Fibroblast of skin of abdomen (primary cell): ENCODE measurements at regions not wholly inside any gene's neighbourhood (a gene's known extent, or its start where the extent isn't known, plus 50 kb on each side); places are given as distances from the start of the nearest gene placed in this dataset.
A peak's percentile ranks its signal among the peaks of the same experiment; 100 is the strongest.

Experiments
- DNase-seq: peaks from one replicate; pipeline ENCODE4 v3.0.0-alpha.2; 2013

DNA sequence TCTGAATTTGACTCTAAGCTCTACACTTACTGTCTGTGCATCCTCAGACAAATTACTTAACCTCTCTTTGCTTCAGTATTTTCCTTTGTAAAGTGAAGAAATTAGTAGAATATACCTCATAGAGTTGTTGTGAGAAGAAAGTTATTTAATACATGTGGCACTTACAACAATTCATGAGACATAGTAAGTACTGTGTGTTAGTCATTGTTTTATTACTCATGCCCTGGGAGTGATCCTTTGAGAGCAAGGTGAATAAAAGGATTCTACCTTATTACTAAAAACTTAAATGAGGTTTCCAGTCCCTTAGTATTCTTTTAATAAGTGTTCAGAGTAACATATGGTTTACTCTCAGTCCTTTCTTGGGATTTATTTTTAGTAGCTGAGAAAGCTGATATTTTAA lies 233.6 kb upstream of the MAP3K7 start:
- no peak for DNase-seq

DNA sequence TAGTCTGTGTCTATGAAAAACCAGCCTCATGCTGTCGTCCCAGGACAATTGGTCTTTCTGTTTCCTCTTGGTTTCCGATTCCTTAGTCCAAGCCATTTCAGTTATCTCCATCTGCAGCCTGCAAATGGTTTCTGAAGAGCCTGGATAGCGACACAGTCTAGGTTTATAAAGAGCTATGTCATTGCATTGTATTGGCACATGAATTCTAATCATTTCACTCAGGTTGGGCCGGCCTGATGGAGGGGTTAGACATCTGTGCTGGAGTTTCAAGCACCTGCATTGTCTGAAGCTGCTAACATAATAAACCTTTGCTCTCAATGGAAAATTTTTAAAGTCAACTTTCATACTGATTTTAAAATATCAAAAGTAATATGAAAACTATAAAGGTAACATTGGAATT lies 232.6 kb upstream of the MAP3K7 start:
- DNase-seq, result no peak

DNA sequence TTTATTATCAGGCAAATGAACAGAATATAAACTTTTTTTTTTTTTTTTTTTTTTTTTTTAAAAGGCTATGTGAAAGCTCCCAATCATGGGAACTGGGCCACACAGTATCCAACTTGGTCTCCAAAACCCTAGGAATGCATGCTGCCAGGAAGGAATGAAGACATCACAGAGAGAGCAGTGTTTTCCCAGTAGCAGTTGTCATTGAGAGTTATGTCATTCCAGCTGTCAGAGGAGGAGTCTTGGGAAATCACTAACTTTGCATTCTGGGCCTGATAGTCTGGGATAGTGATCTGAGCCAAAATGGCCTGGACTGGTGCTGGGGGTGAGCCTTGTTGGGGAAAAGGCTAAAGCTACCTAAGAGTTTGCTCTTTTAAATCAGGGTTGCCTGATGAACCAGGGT lies 231.3 kb upstream of the MAP3K7 start:
- DNase-seq, result peak; percentile 1

DNA sequence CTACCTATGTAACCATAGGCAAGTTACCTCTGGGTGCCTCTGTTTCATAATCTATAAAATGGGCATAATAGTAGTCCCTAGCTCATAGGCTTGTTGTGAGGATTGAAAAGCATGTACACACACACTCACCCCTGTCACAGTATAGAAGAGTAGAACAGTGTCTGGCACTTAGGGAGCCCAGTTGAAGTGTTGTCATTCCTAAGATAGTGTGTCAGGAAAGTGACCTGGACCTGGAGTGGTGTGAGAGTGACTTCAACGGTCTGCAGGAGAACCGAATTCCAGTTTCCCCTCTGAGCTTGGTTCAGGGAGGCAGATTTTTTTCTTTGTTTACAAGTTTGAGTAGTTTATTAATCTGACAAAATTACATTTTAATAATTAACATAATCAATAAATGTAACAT lies 229.9 kb upstream of the MAP3K7 start:
- no peak for DNase-seq

DNA sequence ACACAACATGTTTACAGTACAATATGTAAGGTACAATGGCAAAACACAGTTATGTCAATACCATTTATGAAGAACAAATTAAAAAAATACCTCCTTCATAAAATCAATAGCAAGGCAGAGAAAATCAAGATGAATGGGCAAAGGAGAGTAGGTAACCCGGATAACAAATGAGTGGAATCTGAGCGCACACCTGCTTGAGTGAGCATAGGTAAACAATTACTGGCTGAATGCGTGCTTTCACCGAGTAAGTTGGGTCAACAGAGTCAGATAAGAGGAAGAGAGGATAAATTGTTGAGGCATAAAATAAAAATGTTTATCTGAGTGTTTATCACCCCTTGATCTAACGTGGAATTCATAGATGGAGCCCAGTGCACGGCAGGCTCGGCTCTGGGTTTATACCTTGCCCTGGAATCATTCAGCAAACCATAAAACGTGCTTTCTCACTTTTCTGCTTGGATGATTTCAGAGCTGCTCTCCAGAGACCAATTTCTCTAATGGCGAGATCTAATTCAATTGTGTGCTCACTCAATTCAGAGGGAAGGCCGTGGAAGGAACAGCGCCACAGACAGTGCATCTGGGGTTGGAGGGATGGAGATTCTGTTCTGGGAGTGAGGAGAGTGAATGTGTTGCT lies 224.8 kb upstream of the MAP3K7 start:
- DNase-seq, result no peak

DNA sequence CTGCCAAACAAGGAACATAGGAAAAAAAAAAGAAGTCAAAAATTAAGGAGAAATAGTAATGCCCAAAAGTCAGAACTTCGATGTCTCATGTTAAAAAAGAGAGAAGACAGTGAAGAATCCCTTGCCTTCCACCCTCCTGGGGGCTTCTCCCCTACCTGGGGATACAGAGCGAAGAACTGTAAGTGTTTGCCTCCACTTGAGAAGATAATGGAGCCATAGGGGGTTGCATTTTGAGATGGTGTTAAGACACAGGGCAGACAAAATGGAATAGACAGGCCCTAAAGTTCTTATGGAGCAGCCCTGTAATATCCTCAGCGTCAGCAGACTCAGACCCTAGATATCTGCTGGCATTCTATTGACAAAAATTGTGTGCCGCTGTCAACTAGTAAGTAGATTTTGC lies 222.2 kb upstream of the MAP3K7 start:
- DNase-seq, result no peak

DNA sequence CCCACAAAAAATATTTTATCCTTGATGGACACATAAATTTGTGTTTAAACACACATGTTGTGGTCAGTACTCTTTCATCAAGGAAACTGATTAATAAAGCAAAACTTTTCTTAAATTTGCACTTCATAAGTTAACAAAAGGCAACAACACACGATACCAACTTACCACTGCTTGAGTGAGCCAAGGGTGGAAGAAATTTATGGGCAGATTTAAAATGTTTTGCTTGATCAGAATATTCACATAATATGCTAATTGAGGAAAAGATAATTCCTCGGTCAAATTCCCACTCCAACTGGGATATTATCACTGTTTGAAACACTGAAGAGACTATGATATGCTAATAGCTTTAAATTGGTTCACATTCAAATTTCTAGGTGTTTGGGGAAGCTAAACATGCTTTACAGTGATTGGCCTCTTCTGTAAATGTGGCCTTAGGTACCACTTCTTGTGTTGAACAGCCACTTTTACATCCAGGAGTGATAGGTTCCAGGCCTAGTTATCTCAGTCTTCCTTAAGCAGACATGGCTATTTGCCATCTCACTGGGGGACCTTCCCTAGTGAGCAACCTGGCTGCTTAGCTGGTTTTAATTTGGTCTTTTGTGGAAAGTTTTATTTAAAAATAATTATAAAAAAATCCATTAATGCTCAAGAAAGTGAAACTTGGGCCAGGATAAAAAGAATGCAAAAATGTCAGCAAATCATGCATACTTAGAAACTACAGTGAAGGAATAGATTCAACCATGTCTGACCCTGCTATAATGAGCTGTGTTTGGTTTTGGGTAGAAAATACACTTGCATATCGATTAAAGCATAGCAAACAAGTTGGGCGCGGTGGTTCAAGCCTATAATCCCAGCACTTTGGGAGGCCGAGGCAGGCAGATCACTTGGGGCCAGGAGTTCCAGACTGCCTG lies 221.2 kb upstream of the MAP3K7 start:
- no peak for DNase-seq

DNA sequence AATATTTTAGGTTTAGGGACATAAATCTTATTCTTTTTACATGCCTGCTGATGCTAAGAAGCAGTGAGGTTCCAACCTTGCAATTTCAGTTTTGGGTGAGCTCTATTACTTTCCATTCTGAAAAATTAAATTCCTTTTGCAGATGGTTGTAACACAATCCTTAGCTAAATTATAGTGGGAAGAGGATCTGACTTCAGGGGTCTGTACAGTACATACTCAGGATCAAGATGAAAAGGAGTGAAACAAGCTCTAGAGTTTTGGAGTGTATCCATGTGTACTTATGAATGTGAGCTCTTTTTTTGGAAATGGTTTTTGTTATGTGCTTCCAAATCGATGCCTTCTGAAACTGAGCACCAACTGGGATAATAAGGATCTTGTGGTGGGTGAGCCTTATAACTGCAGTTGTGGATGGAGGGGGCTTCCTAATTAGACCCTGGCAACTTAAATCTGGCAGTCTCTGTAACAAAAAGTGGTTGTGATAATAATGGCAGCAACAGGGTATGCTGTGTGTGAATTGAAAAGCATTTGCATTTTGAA lies 218.8 kb upstream of the MAP3K7 start:
- no peak for DNase-seq

DNA sequence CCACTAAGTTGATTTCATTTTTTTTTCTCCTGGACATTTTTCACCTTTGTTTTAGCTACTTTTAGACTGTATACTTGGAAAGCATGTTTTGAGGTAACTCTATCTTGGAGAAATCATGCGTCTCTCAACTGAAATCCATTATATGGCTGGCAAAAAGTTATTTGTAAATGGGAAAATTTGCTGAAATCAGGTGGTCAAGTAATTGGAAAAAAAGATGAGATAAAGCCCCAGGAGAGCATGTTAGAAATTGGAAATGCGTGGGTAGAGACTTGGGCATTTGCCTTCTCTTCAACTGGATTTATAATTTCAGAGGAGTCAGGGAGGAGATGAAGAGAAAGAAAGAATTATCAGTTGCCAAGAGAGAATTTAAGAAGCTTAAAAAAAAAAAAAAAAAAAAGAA lies 217.1 kb upstream of the MAP3K7 start:
- no peak for DNase-seq

DNA sequence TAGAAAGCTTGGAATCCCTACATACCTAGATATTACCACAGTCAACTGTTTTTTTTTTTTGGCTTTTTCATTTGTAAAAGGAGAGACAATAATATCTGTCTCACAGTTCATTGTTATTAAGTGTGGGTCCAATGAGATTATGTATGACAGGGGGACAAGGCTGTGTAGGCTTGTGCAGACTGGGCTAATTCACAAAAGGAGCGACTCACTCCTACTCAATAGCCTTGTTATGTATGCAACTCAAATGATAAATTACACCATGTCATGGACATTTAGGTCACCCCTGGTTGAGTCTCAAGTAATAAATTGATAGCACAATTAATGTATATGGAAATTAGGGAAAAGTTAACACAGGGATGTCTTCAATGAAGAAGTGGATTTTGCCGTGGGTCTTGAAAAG lies 208.2 kb upstream of the MAP3K7 start:
- no peak for DNase-seq

DNA sequence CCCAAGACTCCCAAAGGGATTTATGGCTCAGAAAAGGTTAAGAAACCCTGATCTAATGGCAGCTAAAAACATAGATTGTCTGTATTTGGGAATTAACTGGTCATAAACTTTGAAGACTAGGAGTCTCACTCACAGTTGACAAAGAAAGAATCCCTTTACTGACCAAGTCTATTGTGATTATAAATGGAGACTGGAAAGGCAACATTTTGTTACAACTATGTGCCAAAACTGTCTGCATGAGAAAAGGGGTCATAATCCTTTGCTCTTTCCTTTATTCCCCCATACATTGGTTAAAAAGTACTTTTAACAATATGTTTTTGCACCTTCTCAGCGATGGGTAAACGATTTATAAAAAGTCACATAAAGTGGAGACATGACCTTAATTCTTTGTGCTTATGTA lies 206.9 kb upstream of the MAP3K7 start:
- DNase-seq, result no peak

DNA sequence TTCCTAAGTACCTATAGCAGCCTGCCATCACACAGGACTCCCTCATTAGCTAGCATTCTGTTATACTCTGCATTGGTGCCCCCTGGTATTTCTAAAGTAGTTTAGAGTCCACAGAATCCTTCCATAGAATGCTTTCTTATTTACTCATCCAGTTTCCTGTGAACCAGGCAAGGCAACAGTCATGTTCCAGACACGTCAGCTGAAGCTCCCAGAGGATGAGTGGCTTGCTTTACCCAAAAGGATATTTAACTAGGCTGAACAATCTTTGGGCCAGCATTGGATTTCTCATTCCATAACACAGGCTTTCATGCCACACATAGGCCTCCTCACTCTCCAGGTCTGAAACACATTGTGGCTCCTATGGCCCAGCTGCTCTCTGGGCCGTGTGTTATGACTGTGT lies 203.8 kb upstream of the MAP3K7 start:
- DNase-seq, result peak; percentile 83

DNA sequence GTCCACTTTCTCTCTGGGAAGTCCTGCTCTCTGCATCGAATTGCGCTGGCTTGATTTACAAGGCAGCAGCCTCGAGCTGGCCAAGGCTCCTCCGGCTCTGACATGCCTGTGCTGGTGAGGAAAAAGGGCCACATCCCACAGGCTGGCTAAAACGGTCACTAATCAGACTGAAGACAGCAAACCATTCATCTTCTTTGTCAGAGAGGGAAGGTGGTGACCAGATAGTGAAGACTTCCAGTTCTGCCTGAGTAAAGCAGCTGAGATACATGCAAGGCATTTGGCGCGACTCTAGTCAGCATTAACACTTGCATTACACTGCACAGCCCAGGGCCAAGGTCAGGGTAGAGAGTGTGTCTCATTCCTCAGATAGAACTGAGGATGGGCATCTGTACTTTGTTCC lies 203.2 kb upstream of the MAP3K7 start:
- peak; percentile 22 for DNase-seq

DNA sequence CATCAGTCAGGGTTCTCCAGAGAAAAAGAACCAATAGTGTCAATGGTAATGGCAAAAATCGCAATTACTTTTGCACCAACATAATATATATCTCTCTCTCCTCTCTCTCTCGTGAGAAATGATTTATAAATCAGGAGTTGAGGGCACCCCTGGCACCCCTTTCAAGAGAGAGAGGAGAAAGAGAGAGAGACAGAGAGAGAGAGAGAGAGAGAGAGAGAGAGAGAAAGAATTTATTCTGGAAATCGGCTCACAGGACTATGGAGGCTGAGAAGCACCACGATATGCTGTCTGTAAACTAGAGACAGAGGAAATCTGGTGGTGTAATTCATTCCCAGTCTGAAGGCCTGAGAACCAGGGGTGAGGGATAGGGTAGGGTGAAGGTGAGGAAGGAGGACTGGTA lies 201.9 kb upstream of the MAP3K7 start:
- no peak for DNase-seq

DNA sequence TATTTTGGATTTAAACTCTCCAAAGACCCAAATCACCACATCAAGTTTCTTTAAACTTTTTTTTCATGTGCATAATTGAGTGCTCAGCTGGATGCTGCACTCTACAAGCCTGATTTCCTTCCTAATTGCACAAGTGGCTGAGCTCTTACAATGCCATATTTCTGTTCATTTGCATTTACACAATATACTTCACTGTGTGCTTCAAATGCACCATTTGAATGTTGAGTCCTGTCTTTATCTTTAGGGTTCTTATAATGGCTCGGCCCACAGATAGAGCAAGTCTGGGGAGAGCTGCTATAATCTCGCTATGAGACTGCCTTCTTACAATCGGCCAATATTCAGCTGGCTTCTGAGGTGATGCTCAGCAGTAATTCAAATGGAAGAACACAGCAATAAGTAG lies 200.6 kb upstream of the MAP3K7 start:
- no peak for DNase-seq

DNA sequence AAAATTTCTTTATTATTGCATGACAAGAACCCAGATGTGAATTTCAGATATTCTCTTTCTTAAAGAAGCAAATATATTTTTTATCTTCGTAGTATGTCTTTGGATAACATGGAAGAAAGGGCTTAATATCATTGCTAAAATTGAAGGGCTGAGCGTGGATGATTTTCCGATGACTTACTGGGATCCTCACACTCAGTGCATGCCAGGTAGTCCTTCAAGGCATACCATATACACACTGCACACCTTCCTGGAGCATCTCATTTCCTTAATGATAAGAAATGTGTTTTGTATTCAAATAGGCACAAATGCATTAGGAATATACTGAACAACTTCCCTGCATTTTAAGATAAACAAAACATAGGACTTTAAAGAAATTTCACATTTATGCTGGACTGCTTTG lies 193.9 kb upstream of the MAP3K7 start:
- DNase-seq, result no peak

DNA sequence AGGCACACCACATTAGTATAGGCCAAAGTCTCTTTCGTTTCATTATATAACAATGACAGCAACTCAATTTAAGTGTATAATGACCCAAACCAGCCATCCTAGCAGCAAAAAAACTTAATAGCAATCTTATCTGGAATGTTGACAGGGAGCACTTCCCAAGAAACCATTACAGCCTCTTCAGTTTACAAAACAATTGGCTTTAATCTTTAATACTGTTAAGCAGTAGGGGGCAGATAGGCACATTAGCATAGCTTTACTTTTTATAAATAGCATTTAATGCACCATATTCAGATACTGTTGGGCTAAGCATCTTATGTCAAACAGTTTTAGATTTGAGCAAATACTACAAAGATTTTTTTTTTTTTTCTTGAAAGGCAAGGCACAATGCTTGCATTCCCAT lies 193.3 kb upstream of the MAP3K7 start:
- no peak for DNase-seq

DNA sequence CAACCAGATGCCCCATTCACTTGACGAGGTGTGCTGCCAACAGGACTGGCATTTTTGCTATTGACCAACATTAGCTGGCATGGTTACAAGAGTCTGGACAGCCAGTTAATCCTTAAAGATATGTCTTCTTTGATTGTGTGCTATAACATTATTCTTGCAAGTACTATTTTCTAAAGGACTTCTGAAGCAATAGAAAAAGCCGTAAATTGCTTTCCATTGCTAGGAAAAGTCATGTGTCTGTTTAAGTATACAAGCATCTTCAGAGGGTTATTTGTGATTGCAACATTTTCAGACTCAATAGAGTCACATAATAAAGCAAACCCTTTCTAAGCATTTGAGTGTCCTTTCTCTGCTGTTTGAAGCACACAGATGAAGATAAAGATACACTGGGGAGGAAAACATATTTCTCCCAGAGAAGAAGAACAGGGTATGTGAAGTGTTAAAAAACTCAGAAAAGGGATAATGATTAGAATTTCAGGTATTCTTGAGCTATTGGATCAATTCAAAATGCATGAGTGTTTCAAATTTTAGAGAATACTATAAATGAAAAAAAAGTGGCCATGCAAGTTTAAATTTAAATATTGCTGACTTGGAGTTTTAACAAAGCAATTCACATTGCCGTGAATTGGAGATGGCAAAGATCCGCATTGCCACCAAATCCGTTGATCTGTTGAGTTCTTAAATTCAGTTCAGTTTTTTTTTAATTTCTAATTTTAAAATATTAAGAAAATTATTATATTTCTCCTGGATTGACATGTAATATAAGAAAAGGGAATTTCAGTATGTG lies 191.7 kb upstream of the MAP3K7 start:
- no peak for DNase-seq

DNA sequence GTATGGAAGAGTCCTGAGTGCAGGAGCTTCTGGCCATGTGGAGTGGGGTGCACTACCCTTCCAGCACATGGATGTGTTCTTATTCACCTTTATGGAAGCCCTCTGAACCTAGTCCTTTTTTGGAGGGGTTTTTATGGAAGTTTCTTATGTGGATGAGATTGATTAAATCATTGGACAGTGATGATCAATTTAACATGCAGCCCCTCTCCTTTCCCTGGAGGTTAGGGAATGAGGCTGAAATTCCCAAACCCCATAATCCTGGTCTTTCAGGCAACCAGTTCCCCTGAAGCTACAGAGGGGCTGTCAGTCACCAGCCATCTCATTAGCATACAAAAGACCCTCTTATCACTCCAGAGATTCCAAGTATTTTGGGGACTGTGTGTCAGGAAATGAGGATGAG lies 183.9 kb upstream of the MAP3K7 start:
- DNase-seq, result no peak

DNA sequence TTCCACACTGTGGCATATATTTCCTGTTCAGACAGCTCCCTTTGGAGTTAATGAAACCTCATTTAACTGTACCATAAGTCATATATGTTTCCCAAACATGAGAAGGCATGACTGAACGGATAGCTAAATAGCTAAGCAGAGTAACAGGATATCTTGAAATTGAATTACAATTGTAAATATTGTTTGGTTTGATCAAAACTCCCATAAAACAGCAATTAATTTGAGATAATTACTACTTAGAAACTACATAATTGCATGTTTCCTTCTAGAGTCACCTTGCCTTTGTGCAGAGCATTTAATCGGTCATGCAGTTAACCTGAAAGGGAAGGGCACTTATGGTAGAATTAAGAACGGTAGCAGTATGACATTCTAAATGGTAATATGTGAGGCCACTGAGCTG lies 179.0 kb upstream of the MAP3K7 start:
- no peak for DNase-seq

DNA sequence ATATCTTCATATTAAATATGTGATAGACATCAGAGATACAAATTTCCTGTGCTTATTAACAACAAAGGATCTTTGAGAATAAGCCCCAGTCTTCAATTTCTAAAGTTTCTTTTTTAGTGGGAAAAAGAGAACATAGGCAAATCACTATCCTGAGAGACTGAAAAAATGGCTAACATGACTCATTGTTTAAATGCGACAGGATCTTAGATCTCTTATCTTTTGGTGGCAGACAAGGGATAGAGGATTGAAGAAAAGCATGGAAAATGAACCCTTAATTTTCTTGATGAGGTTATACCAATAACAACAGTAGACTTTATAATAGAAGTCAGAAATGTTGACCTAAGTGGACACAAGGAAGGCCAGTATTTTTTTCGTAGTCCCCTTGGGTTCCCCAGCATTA lies 178.6 kb upstream of the MAP3K7 start:
- no peak for DNase-seq

DNA sequence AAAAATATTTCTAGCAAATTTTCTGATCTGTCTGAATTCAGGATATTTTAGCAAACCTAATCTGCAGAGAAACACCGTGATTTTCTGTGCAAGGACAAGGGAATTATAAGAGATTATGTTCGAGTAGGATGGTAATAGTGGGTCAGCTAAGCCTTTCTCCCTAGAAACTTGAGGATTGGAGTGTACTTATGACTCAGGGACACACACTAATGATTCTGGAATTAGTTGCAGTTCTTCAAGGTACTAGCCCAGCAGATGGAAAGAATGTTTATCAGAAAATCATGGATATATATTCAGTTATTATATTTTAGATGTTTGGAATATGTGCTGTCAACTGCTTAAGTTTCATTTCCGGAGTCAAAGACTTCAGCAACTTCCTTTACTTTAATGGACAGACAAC lies 177.1 kb upstream of the MAP3K7 start:
- DNase-seq, result peak; percentile 9

DNA sequence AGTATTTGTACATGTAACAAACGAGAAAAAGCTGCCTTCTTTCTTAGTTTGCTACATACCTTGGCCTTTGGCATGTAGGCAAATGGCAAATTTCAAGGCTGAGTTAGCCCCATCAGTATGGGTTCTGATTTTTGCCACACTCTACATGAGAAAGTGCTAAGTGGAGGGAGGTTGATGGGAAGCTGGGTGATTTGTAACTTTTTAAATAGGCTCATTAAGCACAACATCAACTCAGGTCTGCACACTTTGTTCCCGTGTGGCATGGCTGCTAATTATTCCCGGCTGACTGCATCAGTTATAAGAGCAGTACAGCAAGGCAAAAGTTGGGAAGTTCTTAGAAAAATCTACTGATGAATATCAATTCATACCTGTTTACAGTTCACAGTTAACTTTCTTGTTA lies 172.8 kb upstream of the MAP3K7 start:
- DNase-seq, result no peak
